Activated CD8-positive, alpha-beta memory T cell treated with anti-CD3 and anti-CD28 coated beads for 36 hours (primary cell): ENCODE measurements at regions not wholly inside any gene's neighbourhood (a gene's known extent, or its start where the extent isn't known, plus 50 kb on each side); places are given as distances from the start of the nearest gene placed in this dataset.

Experiments
- CTCF ChIA-PET: fragments of 350-600 bp; sonication (Branson Sonifier 250); formaldehyde crosslinking; loops from one replicate; lab custom pipeline; 2021; ENCODE audit warnings: antibody characterized with exemption; lab: Charles Lee
- POLR2A ChIA-PET: fragments of 350-600 bp; sonication (Branson Sonifier 250); formaldehyde crosslinking; loops from one replicate; lab custom pipeline; 2021; ENCODE audit warnings: antibody characterized with exemption; lab: Charles Lee

DNA sequence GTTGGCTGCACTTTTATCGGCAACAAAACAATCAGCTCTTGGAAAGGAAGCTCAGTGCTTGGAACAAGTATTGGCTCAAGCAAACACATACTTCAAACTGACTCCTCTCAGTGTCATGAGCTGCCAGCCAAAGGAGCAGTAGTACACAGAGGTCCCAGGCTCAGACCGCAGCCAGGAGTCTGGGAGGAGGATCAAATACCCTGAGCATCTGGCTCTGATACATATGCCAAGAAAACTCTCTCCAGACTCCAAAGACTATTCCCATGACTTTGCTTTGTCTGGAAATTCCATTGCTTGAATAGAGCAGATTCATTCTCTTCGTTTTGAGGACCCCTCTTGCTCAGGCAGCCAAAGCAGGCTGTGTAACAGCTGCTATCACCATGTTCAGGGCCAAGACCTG, 501.6 kb upstream of the PSMD7 start:
- ChIA-PET POLR2A (no interaction called here), CTCF (no interaction called here)

DNA sequence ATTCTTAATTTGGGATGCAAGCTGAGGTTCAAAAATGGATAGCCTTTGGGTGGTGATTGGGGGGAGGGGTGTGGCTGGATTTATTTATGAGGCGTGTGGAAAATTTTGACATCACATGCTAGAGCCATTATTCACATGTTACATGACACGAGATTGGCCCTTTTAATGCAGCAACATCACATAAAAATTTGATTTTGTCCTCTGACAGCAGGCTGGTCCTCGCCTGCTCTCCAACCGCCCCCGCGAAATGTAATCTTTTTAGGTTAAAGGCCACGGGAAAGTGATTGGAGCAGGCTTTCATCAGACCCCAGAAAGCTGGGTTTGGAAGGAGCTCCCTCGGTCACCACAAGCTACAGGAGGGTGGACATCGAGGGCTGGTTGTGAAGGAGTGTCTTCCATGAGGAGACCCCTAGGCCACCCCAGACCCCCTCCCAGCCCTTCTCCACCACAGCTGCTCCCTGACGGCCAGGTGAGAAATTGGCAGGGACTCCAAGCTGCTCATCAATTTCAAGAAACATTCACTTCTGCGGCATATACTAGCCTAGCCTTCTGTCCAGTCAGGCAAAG, 502.7 kb upstream of the PSMD7 start:
- CTCF ChIA-PET: no interaction called here
- POLR2A ChIA-PET: no interaction called here

DNA sequence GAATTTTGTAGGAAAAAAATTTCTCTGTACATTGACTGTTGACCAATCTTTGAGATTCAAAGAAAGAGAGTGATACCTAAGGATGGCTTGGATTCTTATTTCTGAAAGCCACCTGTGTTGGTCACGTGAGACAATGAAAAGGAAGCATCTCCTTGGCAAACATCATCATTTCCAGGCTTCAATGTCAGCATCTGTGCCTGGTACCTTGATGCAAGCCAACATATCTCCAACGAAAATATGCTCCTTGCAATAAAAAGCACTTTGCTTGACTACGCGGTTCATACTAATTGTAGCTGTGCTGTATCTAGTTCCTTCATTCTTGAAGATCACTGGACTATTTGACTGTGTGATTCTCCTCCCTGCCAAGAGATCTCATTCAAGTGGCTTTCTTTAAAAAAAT, 503.4 kb upstream of the PSMD7 start:
- ChIA-PET CTCF (no interaction called here), POLR2A (no interaction called here)

DNA sequence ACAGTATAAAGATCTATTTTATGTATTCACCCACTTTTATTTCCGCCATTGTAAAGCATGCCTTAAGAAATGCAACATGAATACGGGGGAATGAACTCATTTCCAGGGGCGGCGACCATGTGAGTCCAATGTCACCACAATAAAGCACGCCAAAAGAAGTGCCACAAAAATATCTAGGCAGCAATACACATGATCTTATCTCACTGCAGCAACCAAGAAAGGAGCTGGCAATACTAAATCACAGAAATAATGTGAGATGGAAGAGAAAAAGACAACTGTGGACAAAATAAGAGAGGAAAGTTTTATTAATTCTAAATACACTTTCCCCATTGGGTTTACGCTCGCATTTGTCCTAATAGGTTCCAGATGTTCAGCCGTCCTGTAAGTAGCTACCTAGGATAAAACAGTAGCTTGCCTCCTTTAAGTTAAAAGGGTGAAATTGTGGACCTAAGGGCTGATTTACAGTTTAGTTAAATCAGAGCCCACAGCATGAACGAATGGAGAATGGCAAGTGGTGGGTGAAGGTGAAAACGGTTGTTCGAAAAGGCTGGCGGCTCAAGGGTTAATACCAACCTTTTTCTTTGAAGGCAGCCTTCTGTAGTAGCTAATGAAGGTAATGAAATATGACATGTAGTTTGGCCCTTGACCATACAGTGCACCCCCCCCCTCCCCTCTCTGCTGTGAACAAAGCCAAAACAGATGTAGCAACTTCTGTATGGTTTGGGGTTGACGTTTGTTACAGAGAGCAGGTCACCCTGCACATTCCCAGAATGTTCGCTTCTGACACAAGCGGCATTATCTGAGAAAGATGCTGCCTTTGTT, 504.2 kb upstream of the PSMD7 start:
- ChIA-PET CTCF (no interaction called here), POLR2A (no interaction called here)

DNA sequence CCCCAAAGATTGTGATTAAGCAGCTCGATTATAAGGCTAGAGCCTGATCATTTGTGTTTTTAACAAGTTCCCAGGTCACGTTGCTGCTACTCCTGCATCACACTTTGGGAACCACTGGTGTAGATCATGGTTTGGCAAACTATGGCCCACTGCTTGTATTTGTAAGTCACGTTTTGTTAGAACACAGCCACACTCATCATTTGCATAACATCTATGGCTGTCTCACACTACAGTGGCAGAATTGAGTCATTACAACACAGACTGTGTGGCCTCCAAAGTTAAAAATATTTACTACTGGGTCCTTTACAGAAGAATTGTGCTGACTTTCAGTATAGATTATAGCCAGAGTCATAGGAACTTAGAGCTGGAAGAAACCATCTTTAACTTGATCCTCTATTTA, 515.3 kb upstream of the PSMD7 start:
- ChIA-PET CTCF (no interaction called here), POLR2A (no interaction called here)

DNA sequence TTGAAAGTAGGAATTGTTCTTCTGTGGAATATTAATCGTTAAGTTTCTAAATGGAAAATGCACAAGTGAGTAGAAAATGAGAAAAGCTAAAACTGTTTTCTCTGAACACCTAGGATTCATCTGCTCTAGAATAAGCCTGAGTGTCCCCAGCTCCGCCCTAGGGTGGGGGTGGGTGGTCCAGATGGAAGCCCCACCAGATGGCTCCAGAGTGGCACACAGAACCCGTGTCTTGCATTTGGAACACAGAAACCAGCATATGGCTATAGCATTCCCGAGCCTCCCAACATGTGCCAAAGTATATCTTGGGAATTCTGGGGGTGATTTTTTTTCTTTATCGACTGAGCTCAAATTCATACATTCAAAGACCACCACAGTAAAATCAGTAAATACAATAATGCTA, 517.7 kb upstream of the PSMD7 start:
- CTCF ChIA-PET: no interaction called here
- POLR2A ChIA-PET: no interaction called here

DNA sequence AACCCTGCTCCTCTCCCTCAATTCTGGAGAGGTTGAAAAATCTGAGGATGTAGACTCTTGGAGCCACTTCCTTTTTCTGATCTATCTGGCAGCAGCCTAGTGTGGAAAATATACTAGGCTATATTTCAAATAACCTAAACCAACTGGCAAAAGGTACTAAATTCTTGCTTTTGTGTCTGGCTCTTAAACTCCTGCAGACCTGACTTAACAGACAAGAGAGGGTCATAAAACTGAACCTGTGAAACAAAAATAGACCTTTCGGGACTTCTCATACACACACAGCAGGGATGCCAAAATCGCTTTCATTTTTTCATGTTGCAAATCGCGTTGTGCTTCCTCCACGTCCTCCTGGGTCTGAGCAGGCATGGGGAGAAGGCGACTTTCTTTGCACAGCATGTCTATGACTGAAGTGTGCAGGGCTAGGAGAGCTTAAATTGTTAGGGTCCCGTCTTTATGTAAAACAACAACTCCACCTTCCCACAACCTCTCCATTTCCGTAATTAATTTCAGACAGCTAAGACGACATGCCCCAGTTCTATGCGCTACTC, 520.7 kb upstream of the PSMD7 start:
- ChIA-PET POLR2A (no interaction called here), CTCF (no interaction called here)

DNA sequence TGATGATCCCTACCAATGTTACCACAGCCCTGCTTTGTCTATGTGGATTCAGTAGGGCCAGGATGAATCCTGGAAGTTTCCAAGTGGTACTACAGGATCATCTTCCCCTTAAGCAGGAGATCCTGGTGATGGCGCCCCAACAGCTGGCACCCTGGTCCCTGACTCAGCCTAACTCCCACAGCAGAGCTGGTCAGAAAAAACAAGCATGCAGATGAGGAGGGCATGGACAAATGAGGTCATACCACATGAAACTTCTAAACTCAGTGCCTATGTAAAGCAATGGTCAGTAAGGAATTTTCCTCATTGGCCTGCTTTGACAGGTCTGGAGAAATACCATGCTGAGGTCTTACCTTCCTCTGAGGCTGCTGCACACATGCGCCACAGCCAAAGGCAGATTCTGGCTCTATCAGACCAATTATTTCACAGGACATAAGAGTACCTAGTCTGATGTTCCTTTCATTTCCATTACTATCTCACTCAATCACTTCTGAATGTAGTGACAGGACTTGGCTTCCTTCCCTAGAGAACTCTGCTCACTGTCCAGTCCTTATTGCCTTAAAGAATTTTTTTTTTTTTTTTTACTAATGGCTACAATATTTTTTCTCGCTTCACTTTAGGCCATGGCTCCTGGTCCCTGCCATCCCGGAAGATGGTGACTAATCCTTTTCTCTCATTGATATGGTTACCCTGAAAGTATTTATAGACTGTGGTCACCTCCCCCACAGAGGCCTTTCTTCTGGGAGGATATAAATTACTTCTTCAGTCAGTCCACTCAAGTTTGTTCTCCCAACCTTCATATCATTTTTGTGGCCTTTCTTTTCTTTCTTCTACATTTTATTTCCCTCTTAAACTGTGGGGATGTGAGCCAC, 525.2 kb upstream of the PSMD7 start:
- ChIA-PET POLR2A (no interaction called here), CTCF (no interaction called here)

DNA sequence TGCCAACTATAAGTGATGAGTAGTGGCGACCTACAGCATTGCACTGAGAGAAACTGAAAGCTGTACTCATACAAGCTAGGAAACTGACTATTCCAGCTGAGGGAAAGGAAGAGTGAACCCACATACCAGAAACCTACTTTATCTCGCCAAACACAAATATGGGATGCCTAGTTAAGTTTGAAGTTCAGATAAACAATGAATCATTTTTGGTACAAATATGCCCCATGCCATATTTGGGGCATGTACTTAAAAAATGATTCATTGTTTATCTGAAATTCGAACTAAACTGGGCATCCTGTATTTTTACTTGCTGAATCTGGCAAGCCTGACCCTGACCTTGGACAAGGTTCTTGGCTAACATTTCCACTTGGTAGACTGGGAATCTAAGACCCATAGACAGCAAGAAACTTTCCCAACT, 527.8 kb upstream of the PSMD7 start:
- CTCF ChIA-PET: no interaction called here

DNA sequence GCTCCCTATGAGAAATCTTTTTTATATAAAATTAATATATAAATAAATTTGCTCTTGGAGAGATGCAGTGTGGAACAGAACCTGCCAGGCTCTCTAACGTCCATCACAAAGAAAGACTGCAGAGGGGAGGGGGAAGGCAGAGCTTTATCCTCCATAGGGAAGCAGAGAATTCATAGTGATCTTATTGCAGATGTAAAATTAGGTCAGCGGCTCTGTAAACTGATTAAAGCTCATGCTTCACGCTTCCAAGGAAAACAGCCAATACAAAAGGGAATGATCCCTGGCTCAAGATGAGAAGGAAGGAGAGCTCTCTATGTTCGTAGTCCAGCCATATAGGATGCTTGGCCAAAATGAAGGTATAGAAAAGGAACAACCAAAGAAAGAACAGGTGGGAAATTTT, 532.3 kb upstream of the PSMD7 start:
- ChIA-PET POLR2A (no interaction called here), CTCF (no interaction called here)

More for the DNA sequence above, 527.8 kb upstream of the PSMD7 start:
- POLR2A ChIA-PET: no interaction called here

DNA sequence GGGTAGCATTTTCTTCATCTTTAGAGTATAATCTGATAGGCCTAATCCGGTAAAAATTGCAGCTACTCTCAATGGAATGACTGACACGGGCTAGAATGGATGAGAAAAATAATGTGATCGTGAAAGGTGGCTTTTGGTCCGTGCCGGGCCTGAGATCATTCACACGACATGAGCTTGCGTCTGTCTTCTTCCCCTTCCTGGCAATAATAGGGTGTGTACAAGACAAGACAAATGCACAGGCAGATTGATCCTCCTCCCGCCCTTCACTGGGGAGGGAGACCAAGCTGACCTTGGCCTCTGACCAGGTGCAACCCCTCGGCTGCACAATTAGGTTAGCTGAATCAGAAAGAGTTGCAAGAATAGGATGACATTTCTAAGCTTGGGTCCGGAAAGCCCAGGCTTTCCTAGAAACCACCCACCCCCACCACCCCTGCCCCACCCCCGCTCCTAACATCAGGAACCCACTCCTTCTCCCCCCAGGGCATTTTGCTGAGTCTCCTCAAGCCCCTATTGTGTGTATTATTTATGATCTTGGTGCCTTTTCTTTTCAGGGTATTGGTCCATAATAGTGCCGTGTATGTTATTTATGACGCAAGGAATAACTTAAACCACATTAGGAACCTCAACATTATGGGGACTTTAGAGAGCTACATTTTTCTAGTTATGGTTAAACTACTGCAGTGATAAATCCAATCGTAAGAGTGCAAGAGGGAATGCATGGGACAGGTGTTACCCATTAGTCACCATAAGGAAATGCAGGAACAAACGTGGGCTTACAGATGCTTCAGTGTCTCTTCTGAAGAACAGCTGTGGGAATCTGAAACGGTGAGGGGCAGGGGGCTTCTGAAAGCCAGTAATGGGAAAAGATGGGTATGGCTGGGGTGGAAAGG, 540.1 kb upstream of the PSMD7 start:
- ChIA-PET CTCF (no interaction called here), POLR2A (no interaction called here)

DNA sequence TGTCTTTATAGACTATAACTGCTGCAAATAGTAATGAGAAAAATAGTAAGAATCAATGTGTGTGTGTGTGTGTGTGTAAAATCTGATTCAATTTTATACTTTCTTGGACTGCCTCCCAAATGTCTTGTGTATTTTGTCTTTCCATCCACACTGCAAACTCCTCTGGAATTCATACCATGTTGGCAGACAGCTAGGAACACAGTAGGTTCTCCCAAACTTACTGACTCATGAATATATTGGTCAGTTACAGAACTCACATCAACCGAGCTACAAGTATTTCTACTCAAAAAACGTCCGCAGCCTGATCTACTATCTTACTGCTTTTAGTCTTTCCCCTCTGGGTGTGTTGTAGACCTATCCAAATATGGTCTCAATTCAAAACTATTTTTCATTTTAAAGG, 542.7 kb upstream of the PSMD7 start:
- CTCF ChIA-PET: no interaction called here
- POLR2A ChIA-PET: no interaction called here

DNA sequence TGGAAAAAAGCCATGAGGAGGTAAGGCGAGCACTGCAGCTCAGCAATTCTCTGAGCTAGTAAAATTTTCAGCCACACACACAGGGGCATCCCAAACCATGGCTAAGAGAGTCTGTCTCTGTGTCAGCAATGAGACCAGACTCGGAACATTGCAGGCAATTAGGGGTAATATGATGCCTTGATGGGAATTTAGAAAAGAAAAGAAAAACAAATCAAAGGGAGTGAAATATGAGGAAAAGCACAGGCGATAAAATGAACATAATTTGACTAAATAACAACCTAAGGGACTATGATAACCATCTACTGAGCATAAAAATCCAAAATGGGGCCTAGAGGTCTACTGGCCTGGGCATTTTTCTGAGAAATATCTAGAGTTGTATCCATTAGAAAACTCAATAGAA, 546.0 kb upstream of the PSMD7 start:
- POLR2A ChIA-PET: no interaction called here
- CTCF ChIA-PET: no interaction called here

DNA sequence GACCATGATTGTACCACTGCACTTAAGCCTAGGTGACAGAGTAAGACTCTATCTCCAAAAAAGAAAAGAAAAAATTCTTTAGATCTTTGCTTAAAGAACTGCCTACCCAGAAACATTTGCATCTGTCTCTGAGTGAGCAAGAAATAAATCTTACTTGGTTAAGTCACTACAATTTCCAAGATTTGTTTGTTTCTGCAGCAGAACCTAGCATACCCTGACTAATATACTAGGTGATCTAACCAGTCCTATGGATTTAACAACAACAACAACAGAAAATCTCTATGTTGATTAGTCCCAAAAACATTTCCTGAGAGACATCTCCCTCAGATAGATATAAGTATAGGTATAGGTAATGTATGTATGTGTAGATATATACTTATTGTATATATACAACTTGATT, 549.3 kb upstream of the PSMD7 start:
- POLR2A ChIA-PET: no interaction called here
- CTCF ChIA-PET: no interaction called here

DNA sequence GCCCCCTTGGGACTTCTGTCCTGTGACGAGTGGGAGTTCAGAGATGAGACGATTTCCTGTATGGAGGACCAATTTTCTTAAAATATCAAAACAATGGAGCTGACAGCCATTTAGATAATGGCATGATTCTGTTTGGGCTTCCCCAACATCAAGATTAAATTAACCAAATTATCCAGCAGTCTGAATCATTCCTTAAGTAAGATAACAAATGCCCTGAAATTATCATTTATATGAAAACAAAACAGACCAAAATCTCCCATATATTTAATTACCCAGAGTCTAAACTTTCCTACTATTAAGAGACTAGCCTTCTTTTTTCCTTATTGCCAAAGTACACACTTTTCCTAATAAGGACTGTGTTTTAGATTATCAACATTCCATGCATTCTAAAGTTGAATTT, 550.1 kb upstream of the PSMD7 start:
- ChIA-PET CTCF (no interaction called here), POLR2A (no interaction called here)

DNA sequence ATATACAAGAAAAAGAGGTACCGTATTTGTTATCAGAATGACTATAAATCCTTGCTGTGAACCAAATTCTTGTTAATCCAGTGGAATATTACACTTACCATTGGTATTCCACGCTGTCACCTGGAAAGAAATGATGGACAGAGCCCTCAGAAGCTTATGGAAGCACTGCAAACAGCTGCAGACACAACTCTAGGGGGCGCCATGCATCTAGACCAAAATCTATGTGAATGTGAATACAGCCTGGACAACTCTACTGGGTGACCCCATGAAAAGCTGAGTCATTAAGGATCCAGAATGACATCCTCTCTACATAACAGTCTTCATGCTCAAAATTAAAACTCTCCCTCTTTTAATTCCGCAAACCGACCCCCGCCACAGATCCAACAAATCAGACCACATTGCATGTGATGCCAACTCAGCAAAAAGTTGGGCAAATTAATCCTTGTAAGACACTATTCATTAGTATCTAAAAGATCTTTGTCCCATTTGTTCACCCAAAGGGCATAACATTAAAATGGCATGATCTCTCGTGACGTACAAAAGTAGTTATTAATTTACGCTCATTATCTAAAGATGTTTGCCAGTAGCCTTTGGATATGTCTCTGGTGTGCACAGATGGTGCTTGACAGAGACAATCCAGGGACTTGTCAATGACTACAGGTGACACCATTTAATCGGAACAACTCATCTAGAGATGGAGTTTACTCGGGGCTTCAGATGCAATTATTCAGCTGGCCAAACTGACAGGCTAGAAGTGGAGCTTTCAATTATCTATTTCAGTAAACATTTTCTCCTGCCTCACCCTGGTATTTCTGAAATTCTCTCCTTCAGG, 552.7 kb upstream of the PSMD7 start:
- CTCF ChIA-PET: no interaction called here
- POLR2A ChIA-PET: no interaction called here

DNA sequence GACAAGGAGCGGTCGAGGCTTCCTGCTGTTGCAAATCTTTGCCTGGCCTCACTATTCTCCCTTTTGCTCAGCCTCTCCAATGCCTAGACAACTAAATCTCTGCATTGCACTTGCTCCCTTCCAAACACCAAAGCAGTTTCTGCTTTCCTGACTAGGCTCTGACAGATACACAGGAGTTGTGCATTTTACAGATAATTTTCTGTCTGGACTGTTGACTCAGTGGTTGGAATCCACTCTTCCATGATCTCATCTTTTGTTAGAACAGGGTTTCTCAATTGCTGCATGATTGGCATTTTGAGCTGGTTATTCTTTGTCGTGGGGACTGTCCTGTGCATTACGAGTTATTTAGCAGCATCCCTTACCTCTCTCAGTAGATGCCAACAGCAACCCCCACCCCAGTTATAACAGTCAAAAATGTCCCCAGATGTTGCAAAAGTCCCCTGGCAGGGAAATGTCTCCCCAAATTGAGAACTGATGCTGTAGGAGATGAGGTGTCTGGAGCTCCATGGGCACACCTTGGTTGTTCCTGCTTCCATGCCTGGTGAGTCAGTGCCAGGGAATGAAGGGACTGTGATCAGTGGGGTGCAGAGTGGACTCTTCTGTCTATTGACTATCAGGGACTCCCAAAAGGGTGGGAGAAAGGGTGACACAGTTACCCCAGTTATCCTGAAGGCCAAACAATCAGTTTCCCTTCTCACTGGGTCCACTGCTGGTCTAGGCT, 557.4 kb upstream of the PSMD7 start:
- CTCF ChIA-PET: no interaction called here
- POLR2A ChIA-PET: no interaction called here

DNA sequence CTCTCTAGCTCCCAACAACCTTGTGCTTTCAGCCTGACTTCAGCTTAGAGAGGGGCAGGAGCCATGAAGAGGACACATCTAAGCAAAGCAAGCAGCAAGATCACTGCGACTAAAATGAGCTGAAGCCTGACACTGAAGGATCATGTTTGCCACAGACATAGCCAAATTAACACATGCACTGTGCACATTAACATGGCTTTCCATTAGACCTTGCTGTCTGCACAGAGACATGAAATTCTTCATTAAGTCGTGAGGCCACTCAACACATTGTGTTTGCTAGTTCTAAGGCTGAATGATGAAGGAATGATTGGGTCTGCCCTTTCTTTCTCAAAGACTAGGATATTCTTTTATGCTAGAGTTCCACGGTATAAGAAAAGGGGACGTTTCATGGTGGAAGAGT, 558.3 kb upstream of the PSMD7 start:
- POLR2A ChIA-PET: no interaction called here
- CTCF ChIA-PET: no interaction called here
